Activated B cell treated with CpG ODN at 0.5 μM for 24 hours (primary cell): ENCODE measurements at regions not wholly inside any gene's neighbourhood (a gene's known extent, or its start where the extent isn't known, plus 50 kb on each side); places are given as distances from the start of the nearest gene placed in this dataset.

ENCODE experiments used
- ATAC-seq: fragments of 200-7000 bp; cut with Tn5 transposase; one replicate; pipeline ENCODE4 v1.10.0; 2021; ENCODE audit warnings: low read depth, mild to moderate bottlenecking, moderate library complexity
- CTCF ChIA-PET: fragments of 350-600 bp; sonication (Branson Sonifier 250); formaldehyde crosslinking; loops from one replicate; lab custom pipeline; 2021; ENCODE audit warnings: antibody characterized with exemption; lab: Charles Lee
- POLR2A ChIA-PET: fragments of 350-600 bp; sonication (Branson Sonifier 250); formaldehyde crosslinking; loops from one replicate; lab custom pipeline; 2021; ENCODE audit warnings: antibody characterized with exemption; lab: Charles Lee
- DNase-seq: peaks from one replicate; pipeline ENCODE4 v3.0.0; 2022
- H3K27ac Mint-ChIP-seq: one replicate; pipeline ENCODE4 v1.8.0; 2020; ENCODE audit warnings: mixed read lengths
- H3K27me3 Mint-ChIP-seq: one replicate; pipeline ENCODE4 v1.8.0; 2021; ENCODE audit warnings: mixed read lengths
- H3K36me3 Mint-ChIP-seq: one replicate; pipeline ENCODE4 v1.8.0; 2021; ENCODE audit warnings: low read depth, mixed read lengths
- H3K4me1 Mint-ChIP-seq: one replicate; pipeline ENCODE4 v1.8.0; 2021; ENCODE audit warnings: mixed read lengths
- H3K4me3 Mint-ChIP-seq: one replicate; pipeline ENCODE4 v1.8.0; 2020; ENCODE audit warnings: mild to moderate bottlenecking, mixed read lengths
- H3K9me3 Mint-ChIP-seq: one replicate; pipeline ENCODE4 v1.8.0; 2020; ENCODE audit warnings: mixed read lengths
- intact Hi-C: fragments of 100-400 bp; cut with micrococcal nuclease; formaldehyde crosslinking; loops from one replicate; pipeline ENCODE4 v1.15.1; 2024
- TF ChIP-seq, protein P1 (sequence below): fragments of 200-600 bp; IDR thresholded peaks from one replicate; pipeline ENCODE4 v1.8.0; 2022; ENCODE audit warnings: antibody characterized with exemption, mild to moderate bottlenecking

DNA sequence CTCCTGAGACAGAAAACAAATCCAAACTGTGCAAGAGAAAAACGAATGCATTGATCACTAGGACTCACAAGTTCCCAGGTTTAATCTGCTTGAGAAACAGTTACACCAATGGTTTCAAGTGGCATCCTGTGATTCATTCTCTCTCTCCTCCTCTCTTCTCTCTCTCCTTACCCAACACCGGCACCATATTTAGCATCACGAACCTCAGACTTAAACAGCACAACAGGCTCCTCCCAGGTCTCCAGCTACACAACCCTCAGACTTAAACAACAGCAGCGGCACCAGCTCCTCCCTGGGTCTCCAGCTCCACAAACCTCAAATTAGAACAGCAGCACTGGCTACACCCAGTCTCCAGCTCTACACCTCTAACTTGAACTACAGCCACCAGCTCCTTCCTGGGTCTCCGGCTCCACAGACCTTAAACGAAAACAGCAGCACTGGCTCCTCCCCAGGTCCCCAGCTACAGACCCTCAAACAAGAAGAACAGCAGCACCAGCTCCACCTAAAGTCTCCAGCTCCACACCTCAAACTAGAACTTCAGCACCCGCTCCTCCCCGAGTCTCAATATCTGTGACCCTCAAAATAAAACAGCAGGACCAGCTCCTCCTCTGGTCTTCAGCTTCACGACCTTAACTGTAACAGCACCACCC lies 355.9 kb downstream of the PREX1 start:
- Mint-ChIP-seq H3K27ac (no peak overlapping the region), H3K27me3 (peaks cover 9% of the 10 kb centered on the region), H3K4me1 (peaks cover 12% of the 10 kb centered on the region), H3K9me3 (no peaks in the 10 kb centered on the region), H3K36me3 (no peaks in the 10 kb centered on the region), H3K4me3 (no peak overlapping the region)
- ATAC-seq: no peak
- CTCF ChIA-PET: no interaction called here
- intact Hi-C loops: no loop called here
- TF ChIP-seq, protein P1, sequence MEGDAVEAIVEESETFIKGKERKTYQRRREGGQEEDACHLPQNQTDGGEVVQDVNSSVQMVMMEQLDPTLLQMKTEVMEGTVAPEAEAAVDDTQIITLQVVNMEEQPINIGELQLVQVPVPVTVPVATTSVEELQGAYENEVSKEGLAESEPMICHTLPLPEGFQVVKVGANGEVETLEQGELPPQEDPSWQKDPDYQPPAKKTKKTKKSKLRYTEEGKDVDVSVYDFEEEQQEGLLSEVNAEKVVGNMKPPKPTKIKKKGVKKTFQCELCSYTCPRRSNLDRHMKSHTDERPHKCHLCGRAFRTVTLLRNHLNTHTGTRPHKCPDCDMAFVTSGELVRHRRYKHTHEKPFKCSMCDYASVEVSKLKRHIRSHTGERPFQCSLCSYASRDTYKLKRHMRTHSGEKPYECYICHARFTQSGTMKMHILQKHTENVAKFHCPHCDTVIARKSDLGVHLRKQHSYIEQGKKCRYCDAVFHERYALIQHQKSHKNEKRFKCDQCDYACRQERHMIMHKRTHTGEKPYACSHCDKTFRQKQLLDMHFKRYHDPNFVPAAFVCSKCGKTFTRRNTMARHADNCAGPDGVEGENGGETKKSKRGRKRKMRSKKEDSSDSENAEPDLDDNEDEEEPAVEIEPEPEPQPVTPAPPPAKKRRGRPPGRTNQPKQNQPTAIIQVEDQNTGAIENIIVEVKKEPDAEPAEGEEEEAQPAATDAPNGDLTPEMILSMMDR: no peak
- no peak for DNase-seq
- POLR2A ChIA-PET: no interaction called here

DNA sequence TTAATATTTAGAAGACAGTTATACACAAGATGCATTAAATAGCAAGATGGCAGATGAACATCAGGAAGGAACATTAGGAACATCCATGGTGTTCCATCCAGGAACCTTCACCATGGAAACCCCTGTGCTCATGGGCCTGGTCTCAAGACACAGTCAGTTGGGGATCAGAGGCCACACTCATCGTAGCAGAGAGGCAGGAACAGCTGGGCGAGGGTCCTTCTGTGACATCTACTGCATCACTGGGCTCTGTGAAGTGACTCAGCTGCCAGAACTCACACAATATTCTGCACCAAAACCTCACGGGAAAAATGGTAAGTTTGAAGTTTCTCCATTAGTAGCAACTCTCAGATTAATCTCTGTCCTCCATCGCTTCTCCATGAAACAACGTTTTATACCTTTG lies 356.6 kb downstream of the PREX1 start:
- Mint-ChIP-seq H3K36me3 (no peaks in the 10 kb centered on the region), H3K27me3 (peaks cover 6% of the 10 kb centered on the region), H3K27ac (no peak overlapping the region), H3K4me1 (peaks cover 12% of the 10 kb centered on the region), H3K4me3 (no peak overlapping the region), H3K9me3 (no peaks in the 10 kb centered on the region)
- ChIA-PET CTCF (no interaction called here), POLR2A (no interaction called here)
- DNase-seq (no peak), ATAC-seq (no peak)
- TF ChIP-seq, protein P1: no peak
- intact Hi-C loops: no loop called here

DNA sequence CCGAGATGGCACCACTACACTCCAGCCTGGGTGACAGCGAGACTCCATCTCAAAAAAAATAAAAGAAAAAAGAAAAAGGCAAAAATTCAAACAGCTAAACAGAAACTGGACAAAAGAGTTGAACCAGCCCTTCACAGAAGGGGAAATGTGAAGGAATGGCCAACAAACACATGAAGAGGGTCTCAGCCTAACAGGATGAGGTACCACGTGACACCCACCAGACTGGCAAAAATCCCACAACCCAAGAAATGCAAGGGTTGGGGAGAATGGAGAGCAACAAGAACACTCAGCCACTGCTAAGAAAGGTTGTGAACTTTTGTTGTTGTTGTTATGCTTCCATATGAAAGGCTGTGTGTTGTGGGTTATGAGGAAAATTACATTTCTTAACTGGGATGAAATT lies 357.7 kb downstream of the PREX1 start:
- peaks cover 12% of the 10 kb centered on the region for H3K4me1 Mint-ChIP-seq

DNA sequence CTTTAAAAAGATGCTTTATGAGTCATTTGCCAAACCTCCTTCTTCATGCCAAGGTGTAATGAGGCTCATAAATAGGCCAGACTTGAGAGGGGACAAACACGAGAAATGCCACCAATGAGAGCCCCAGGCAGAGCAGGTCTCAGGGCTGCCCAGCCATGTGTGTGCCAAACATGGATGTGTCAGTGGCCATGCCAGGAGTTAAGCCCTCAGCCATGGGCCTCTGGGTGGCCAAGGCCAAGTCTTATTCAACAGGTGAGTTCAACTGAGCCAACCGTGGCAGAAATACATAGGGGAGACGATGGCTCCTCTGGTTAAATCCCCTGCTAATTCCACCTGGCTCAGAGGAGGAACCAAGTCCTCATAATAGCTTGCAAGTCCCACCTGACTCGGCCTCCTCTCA lies 358.8 kb downstream of the PREX1 start:
- peaks cover 12% of the 10 kb centered on the region for H3K4me1 Mint-ChIP-seq
- CTCF ChIA-PET: no interaction called here
- H3K27me3 Mint-ChIP-seq: no peaks in the 10 kb centered on the region

More for the DNA sequence above, 357.7 kb downstream of the PREX1 start:
- DNase-seq: no peak
- Mint-ChIP-seq H3K4me3 (no peak overlapping the region), H3K27me3 (no peaks in the 10 kb centered on the region), H3K9me3 (no peaks in the 10 kb centered on the region), H3K36me3 (no peaks in the 10 kb centered on the region), H3K27ac (no peak overlapping the region)
- intact Hi-C loops: no loop called here
- no peak for ATAC-seq
- TF ChIP-seq, protein P1: no peak
- ChIA-PET POLR2A (no interaction called here), CTCF (no interaction called here)

GRCh38 chr20:48468571-48468970 lies 359.2 kb downstream of the PREX1 start:
- CTCF ChIA-PET: no interaction called here
- Mint-ChIP-seq H3K9me3 (no peaks in the 10 kb centered on the region), H3K36me3 (no peaks in the 10 kb centered on the region), H3K27me3 (no peaks in the 10 kb centered on the region), H3K4me1 (peaks cover 12% of the 10 kb centered on the region), H3K4me3 (no peak overlapping the region), H3K27ac (no peak overlapping the region)
- no peak for ATAC-seq
- DNase-seq: no peak
- intact Hi-C loops: no loop called here
- TF ChIP-seq, protein P1: no peak
- POLR2A ChIA-PET: no interaction called here

More for the DNA sequence above, 358.8 kb downstream of the PREX1 start:
- H3K9me3 Mint-ChIP-seq: no peaks in the 10 kb centered on the region
- no peak overlapping the region for H3K27ac Mint-ChIP-seq
- ATAC-seq (no peak), DNase-seq (no peak)
- no peak overlapping the region for H3K4me3 Mint-ChIP-seq
- H3K36me3 Mint-ChIP-seq: no peaks in the 10 kb centered on the region
- POLR2A ChIA-PET: no interaction called here
- TF ChIP-seq, protein P1: no peak
- intact Hi-C loops: no loop called here
